OCI-LY1 (cell line): ENCODE measurements at regions not wholly inside any gene's neighbourhood (a gene's known extent, or its start where the extent isn't known, plus 50 kb on each side); places are given as distances from the start of the nearest gene placed in this dataset.

ENCODE experiments used
- EZH2 ChIP-seq: fragments of 200-600 bp; sonication (generic), shearing (Covaris generic); IDR thresholded peaks from 2 replicates; pipeline ENCODE4 v1.8.0; 2017; ENCODE audit warnings: borderline replicate concordance, mixed run types, mild to moderate bottlenecking, antibody characterized with exemption, low read length, moderate library complexity, mixed read lengths
- TF ChIP-seq, protein P1 (sequence below): fragments of 200-600 bp; sonication (generic), shearing (Covaris generic); IDR thresholded peaks from 2 replicates; pipeline ENCODE4 v1.5.1; 2017; ENCODE audit warnings: mild to moderate bottlenecking, antibody characterized with exemption, low read length, moderate library complexity, mixed read lengths

DNA sequence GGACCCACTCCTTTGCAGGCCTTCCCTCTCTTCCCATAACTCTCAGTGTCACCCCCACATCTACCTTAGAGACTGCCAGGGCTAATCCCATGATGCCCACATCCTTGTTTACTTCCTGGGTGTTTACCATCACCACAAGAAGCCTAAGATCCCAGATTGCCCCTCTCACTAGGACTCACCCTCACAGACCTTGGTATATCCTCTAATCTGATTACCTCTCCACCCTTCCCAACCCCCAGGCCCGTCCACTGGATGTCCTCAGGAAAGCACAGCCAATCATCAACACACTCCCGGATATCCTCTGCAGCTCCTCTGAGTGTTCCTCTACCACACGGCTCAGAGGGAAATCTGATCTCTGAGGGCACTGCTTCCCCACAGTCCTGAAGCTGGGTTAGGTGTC is 91.0 kb downstream of the FOXD1 start:
- TF ChIP-seq, protein P1, sequence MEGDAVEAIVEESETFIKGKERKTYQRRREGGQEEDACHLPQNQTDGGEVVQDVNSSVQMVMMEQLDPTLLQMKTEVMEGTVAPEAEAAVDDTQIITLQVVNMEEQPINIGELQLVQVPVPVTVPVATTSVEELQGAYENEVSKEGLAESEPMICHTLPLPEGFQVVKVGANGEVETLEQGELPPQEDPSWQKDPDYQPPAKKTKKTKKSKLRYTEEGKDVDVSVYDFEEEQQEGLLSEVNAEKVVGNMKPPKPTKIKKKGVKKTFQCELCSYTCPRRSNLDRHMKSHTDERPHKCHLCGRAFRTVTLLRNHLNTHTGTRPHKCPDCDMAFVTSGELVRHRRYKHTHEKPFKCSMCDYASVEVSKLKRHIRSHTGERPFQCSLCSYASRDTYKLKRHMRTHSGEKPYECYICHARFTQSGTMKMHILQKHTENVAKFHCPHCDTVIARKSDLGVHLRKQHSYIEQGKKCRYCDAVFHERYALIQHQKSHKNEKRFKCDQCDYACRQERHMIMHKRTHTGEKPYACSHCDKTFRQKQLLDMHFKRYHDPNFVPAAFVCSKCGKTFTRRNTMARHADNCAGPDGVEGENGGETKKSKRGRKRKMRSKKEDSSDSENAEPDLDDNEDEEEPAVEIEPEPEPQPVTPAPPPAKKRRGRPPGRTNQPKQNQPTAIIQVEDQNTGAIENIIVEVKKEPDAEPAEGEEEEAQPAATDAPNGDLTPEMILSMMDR: no peak
- no peak for TF ChIP-seq EZH2
